ENCODE measurements at regions not wholly inside any gene's neighbourhood (a gene's known extent, or its start where the extent isn't known, plus 50 kb on each side); places are given as distances from the start of the nearest gene placed in this dataset.
"Not testable (repeated sequence)": the region's sequence is repeated elsewhere in the genome, so short reads cannot be mapped to it uniquely, and the experiment has no call there.

DNA sequence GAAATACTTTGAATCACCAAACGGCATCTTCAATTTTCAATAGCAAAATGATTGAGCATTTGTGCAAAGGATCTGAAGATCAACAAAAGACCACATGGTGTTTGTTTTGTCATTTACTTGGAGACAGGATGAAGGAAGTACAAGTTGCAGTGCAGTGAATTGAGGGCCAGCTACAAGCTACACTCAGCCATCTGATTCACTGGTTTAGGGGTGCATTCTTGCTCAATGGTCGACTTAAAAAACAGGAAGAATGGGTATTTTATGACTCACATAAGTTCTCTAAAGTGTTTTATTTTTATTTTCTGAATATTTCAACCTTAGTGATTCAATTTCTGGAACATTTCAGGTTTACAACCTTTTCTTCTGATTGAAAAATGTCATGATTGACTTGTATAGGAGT is 412.1 kb upstream of the ADAMTSL1 start:
- in situ Hi-C loops (cut with MboI; ENCODE audit: low pct_unique_long_range_greater_than_20kb, low sequenced_read_pairs, unreplicated experiment): no loop called here
- DNase-seq (ENCODE audit: low spot score): no peak
- TF ChIP-seq, protein P1, sequence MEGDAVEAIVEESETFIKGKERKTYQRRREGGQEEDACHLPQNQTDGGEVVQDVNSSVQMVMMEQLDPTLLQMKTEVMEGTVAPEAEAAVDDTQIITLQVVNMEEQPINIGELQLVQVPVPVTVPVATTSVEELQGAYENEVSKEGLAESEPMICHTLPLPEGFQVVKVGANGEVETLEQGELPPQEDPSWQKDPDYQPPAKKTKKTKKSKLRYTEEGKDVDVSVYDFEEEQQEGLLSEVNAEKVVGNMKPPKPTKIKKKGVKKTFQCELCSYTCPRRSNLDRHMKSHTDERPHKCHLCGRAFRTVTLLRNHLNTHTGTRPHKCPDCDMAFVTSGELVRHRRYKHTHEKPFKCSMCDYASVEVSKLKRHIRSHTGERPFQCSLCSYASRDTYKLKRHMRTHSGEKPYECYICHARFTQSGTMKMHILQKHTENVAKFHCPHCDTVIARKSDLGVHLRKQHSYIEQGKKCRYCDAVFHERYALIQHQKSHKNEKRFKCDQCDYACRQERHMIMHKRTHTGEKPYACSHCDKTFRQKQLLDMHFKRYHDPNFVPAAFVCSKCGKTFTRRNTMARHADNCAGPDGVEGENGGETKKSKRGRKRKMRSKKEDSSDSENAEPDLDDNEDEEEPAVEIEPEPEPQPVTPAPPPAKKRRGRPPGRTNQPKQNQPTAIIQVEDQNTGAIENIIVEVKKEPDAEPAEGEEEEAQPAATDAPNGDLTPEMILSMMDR (IDR thresholded peaks at IDR 0.05; ENCODE audit: extremely low read depth, insufficient read depth, missing control alignments): no peak

DNA sequence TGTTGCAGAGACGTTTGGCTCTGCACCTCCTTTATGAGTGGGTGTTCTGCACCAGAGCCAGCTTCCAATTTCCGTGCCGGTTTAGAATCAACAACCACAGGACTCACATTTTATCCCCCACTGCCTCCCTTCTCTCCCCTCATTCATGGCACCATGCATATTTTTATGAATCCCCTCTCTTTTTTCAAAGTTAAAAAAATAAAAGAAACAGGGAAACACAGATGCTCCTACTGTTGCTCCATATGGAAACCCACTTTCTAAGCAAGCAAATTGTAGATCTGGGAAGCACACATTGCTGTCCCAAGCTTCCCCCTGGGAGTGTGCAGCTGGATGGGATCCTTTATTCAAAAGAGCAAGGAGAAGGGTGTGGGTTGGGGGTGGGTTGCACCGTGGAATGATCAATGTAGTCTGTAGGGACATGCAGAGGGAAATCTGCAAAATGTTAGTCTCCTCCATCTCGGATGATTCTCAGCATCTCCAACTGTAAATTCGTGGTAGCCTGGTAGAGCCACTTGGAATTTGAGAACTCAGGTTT is 410.0 kb upstream of the ADAMTSL1 start:
- in situ Hi-C loops (cut with MboI; ENCODE audit: low pct_unique_long_range_greater_than_20kb, low sequenced_read_pairs, unreplicated experiment): no loop called here
- no peak for DNase-seq (ENCODE audit: low spot score)
- TF ChIP-seq, protein P1 (IDR thresholded peaks at IDR 0.05; ENCODE audit: extremely low read depth, insufficient read depth, missing control alignments): no peak

DNA sequence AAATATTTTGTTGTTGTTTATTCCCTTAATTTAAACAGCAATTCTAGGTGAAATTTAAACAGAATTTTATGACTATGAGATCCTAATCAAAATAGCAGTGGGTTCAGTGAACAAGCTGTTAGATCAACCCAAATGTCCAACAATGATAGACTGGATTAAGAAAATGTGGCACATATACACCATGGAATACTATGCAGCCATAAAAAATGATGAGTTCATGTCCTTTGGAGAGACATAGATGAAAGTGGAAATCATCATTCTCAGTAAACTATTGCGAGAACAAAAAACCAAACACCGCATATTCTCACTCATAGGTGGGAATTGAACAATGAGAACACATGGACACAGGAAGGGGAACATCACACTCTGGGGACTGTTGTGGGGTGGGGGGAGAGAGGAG is 407.3 kb upstream of the ADAMTSL1 start:
- in situ Hi-C loops (cut with MboI; ENCODE audit: low pct_unique_long_range_greater_than_20kb, low sequenced_read_pairs, unreplicated experiment): not testable (repeated sequence)

DNA sequence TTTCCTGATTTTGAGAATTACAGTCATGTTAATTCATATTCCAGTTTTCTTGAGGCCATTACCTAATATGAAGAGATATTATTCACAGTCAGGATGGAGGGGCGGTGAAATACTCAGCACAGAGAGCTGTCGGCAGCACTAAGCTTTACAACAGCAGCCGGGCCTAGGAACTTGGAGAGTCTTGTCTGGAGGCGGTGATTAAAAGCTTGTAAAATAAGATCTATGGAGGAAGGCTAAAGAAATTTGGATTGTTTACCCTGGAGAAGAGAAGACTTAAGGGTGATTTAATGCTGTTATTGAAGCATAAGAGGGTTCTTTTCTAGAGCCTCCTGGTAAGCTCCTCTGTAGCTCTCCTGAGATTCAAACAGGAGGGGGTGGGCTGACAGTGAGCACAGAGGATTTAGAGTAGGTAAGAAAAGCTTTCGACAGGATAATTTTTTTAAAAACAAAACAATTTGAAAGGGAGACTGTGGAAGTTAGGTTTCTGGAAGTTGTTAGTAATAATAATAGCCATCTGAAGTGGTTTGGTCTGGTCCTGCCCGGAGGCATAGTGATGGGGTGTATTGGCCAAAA is 406.3 kb upstream of the ADAMTSL1 start:
- in situ Hi-C loops (cut with MboI; ENCODE audit: low pct_unique_long_range_greater_than_20kb, low sequenced_read_pairs, unreplicated experiment): no loop called here
- TF ChIP-seq, protein P1 (IDR thresholded peaks at IDR 0.05; ENCODE audit: extremely low read depth, insufficient read depth, missing control alignments): no peak
- no peak for DNase-seq (ENCODE audit: low spot score)

More for the DNA sequence above, 407.3 kb upstream of the ADAMTSL1 start:
- DNase-seq (ENCODE audit: low spot score): not testable (repeated sequence)

DNA sequence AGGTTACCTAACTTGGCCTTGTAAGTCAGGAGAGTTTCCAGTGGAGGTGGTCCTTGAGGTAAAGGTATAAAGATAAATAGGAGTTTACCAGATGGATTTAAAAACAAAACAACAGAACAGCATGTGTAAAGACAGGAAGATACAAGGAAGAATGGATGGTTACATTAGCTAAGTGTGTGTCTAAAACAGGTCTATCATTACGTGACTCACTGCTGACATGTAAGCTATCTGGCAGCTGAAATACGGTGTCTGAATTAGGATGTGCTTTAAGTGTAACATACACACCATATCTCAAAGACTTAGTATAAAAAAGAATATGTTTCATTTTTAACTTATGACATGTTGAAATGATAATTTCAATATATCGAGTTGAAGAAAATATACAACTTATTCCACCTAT is 405.1 kb upstream of the ADAMTSL1 start:
- TF ChIP-seq, protein P1 (IDR thresholded peaks at IDR 0.05; ENCODE audit: extremely low read depth, insufficient read depth, missing control alignments): no peak
- in situ Hi-C loops (cut with MboI; ENCODE audit: low pct_unique_long_range_greater_than_20kb, low sequenced_read_pairs, unreplicated experiment): no loop called here
- no peak for DNase-seq (ENCODE audit: low spot score)

DNA sequence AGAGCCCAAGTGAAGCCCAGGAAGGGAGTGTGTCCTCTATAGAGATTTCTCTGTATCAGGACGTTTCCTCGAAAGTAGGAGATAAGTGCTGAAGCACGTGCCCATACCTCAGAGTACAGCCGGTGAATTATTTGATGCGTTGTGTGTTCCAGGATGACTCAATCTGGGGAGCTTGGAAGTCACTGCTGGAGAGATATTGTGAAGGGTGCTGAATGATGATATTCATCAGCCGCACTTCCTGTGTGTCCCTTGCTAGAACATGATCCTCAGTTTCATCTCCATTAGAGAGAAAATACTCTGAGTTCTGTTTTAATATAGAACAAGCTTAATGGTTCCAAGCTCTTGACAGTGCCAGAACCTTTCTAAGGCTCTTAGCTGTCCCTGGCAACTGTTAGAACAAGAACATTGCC is 402.3 kb upstream of the ADAMTSL1 start:
- in situ Hi-C loops (cut with MboI; ENCODE audit: low pct_unique_long_range_greater_than_20kb, low sequenced_read_pairs, unreplicated experiment): no loop called here
- DNase-seq (ENCODE audit: low spot score): no peak
- TF ChIP-seq, protein P1 (IDR thresholded peaks at IDR 0.05; ENCODE audit: extremely low read depth, insufficient read depth, missing control alignments): no peak

DNA sequence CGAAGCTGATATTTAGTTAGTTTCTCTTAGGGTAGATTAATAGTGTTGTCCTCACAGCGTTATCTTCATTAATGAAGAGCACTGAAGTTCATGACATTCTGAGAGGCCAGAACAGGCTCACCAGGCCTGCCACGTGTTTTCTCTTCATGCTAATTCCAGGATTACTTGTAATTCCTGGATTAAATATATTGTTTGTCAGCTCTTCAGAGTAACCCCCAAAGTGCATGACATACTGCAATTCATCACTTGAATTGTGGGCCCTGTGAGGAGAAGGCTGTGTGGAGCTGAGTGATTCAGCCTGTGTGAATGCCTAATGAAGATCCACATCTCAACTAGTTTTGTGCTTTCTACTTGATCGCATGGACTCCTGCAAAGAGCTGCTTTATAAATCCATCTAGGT is 401.0 kb upstream of the ADAMTSL1 start:
- TF ChIP-seq, protein P1 (IDR thresholded peaks at IDR 0.05; ENCODE audit: extremely low read depth, insufficient read depth, missing control alignments): no peak
- no peak for DNase-seq (ENCODE audit: low spot score)
- in situ Hi-C loops (cut with MboI; ENCODE audit: low pct_unique_long_range_greater_than_20kb, low sequenced_read_pairs, unreplicated experiment): no loop called here

Measured in GM13977 (cell line).